Activated CD8-positive, alpha-beta T cell treated with anti-CD3 and anti-CD28 coated beads for 36 hours (primary cell): ENCODE measurements at regions not wholly inside any gene's neighbourhood (a gene's known extent, or its start where the extent isn't known, plus 50 kb on each side); places are given as distances from the start of the nearest gene placed in this dataset.
"Not testable (repeated sequence)": the region's sequence is repeated elsewhere in the genome, so short reads cannot be mapped to it uniquely, and the experiment has no call there.

Source experiments
- ATAC-seq: fragments of 200-7000 bp; cut with Tn5 transposase; one replicate; pipeline ENCODE4 v1.10.0; 2021; ENCODE audit warnings: mild to moderate bottlenecking, moderate library complexity
- CTCF ChIA-PET: fragments of 350-600 bp; sonication (Branson Sonifier 250); formaldehyde crosslinking; loops from one replicate; lab custom pipeline; 2021; ENCODE audit warnings: antibody characterized with exemption; lab: Charles Lee
- POLR2A ChIA-PET: fragments of 350-600 bp; sonication (Branson Sonifier 250); formaldehyde crosslinking; loops from one replicate; lab custom pipeline; 2021; ENCODE audit warnings: antibody characterized with exemption; lab: Charles Lee
- DNase-seq: peaks from one replicate; pipeline ENCODE4 v3.0.0-alpha.2; 2020
- H3K27ac Mint-ChIP-seq: one replicate; pipeline ENCODE4 v1.8.0; 2021; ENCODE audit warnings: mild to moderate bottlenecking, mixed read lengths
- H3K27me3 Mint-ChIP-seq: one replicate; pipeline ENCODE4 v1.8.0; 2021; ENCODE audit warnings: mixed read lengths
- H3K36me3 Mint-ChIP-seq: one replicate; pipeline ENCODE4 v1.8.0; 2021; ENCODE audit warnings: low read depth, mixed read lengths
- H3K4me1 Mint-ChIP-seq: one replicate; pipeline ENCODE4 v1.8.0; 2021; ENCODE audit warnings: low read depth, mixed read lengths
- H3K4me3 Mint-ChIP-seq: one replicate; pipeline ENCODE4 v1.8.0; 2021; ENCODE audit warnings: mild to moderate bottlenecking, moderate library complexity, mixed read lengths
- H3K9me3 Mint-ChIP-seq: one replicate; pipeline ENCODE4 v1.8.0; 2021; ENCODE audit warnings: mixed read lengths
- intact Hi-C: fragments of 100-400 bp; cut with micrococcal nuclease; formaldehyde crosslinking; loops from one replicate; pipeline ENCODE4 v1.10.0; 2022
- TF ChIP-seq, protein P1 (sequence below): fragments of 200-600 bp; IDR thresholded peaks from one replicate; pipeline ENCODE4 v1.8.0; 2022; ENCODE audit warnings: antibody characterized with exemption, mild to moderate bottlenecking

- ATAC-seq (no peak), DNase-seq (no peak)
- TF ChIP-seq, protein P1, sequence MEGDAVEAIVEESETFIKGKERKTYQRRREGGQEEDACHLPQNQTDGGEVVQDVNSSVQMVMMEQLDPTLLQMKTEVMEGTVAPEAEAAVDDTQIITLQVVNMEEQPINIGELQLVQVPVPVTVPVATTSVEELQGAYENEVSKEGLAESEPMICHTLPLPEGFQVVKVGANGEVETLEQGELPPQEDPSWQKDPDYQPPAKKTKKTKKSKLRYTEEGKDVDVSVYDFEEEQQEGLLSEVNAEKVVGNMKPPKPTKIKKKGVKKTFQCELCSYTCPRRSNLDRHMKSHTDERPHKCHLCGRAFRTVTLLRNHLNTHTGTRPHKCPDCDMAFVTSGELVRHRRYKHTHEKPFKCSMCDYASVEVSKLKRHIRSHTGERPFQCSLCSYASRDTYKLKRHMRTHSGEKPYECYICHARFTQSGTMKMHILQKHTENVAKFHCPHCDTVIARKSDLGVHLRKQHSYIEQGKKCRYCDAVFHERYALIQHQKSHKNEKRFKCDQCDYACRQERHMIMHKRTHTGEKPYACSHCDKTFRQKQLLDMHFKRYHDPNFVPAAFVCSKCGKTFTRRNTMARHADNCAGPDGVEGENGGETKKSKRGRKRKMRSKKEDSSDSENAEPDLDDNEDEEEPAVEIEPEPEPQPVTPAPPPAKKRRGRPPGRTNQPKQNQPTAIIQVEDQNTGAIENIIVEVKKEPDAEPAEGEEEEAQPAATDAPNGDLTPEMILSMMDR, result no peak
- Mint-ChIP-seq H3K27me3 (no peaks in the 10 kb centered on the region), H3K27ac (no peak overlapping the region), H3K4me1 (no peaks in the 10 kb centered on the region), H3K9me3 (no peaks in the 10 kb centered on the region), H3K36me3 (no peaks in the 10 kb centered on the region), H3K4me3 (no peak overlapping the region)
- intact Hi-C loops, result no loop called here
- CTCF ChIA-PET, result no interaction called here
- POLR2A ChIA-PET, result no interaction called here
These were observed 155.4 kb downstream of the C12orf75 start for GRCh38 chr12:105485921-105486320.

GRCh38 chr12:105487963-105488362 lies 157.5 kb downstream of the C12orf75 start:
- H3K27me3 Mint-ChIP-seq, result peaks cover 2% of the 10 kb centered on the region
- no peaks in the 10 kb centered on the region for H3K4me1 Mint-ChIP-seq
- no peaks in the 10 kb centered on the region for H3K9me3 Mint-ChIP-seq
- H3K4me3 Mint-ChIP-seq, result no peak overlapping the region
- CTCF ChIA-PET, result no interaction called here
- no peak overlapping the region for H3K27ac Mint-ChIP-seq
- no peaks in the 10 kb centered on the region for H3K36me3 Mint-ChIP-seq
- DNase-seq (no peak), ATAC-seq (no peak)
- TF ChIP-seq, protein P1, result no peak
- intact Hi-C loops, result no loop called here
- POLR2A ChIA-PET, result no interaction called here

- H3K27ac Mint-ChIP-seq, result no peak overlapping the region
- intact Hi-C loops, result no loop called here
- TF ChIP-seq, protein P1, result no peak
- DNase-seq, result no peak
- no peak overlapping the region for H3K4me3 Mint-ChIP-seq
- no peaks in the 10 kb centered on the region for H3K4me1 Mint-ChIP-seq
- peaks cover 2% of the 10 kb centered on the region for H3K9me3 Mint-ChIP-seq
- no peaks in the 10 kb centered on the region for H3K36me3 Mint-ChIP-seq
- peaks cover 5% of the 10 kb centered on the region for H3K27me3 Mint-ChIP-seq
- ATAC-seq, result no peak
- POLR2A ChIA-PET, result no interaction called here
- CTCF ChIA-PET, result no interaction called here
These were observed 162.4 kb downstream of the C12orf75 start for GRCh38 chr12:105492591-105493545.

DNA sequence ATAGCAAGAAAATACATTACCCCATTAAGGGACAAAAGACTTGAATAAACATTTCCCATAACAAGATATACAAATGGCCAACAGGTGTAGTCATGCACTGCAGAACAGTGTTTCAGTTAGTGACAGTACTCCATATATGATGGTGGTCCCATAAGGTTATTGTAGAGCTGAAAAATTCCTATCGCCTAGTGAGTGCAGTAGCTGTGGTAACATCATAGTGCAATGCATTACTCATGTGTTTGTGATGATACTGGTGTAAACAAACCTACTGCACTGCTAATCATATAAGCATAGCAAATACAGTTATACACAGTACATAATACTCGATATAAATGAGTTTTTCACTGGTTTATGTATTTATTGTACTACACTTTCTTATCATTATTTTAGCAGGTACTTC lies 168.7 kb downstream of the C12orf75 start:
- no peaks in the 10 kb centered on the region for H3K4me1 Mint-ChIP-seq
- H3K27me3 Mint-ChIP-seq, result peaks cover 15% of the 10 kb centered on the region
- no peak overlapping the region for H3K4me3 Mint-ChIP-seq
- intact Hi-C loops, result no loop called here
- no peak for DNase-seq
- TF ChIP-seq, protein P1, result no peak
- peaks cover 2% of the 10 kb centered on the region for H3K9me3 Mint-ChIP-seq
- H3K27ac Mint-ChIP-seq, result no peak overlapping the region
- ChIA-PET CTCF (no interaction called here), POLR2A (no interaction called here)
- H3K36me3 Mint-ChIP-seq, result no peaks in the 10 kb centered on the region
- ATAC-seq, result no peak

GRCh38 chr12:105500676-105501075 lies 170.2 kb downstream of the C12orf75 start:
- POLR2A ChIA-PET, H3K4me1 Mint-ChIP-seq, H3K27ac Mint-ChIP-seq, H3K36me3 Mint-ChIP-seq, ATAC-seq, CTCF ChIA-PET, intact Hi-C loops, H3K4me3 Mint-ChIP-seq, DNase-seq, H3K9me3 Mint-ChIP-seq: not testable (repeated sequence)
- peaks cover 18% of the 10 kb centered on the region for H3K27me3 Mint-ChIP-seq
